HEK293 (cell line): ENCODE measurements at regions not wholly inside any gene's neighbourhood (a gene's known extent, or its start where the extent isn't known, plus 50 kb on each side); places are given as distances from the start of the nearest gene placed in this dataset.

Source experiments
- CTCF ChIP-seq: fragments of 450-650 bp; formaldehyde crosslinking; IDR thresholded peaks from 2 replicates; pipeline ENCODE4 v1.5.1; 2016; ENCODE audit warnings: missing biosample characterization, missing genetic modification characterization
- ZNF561 ChIP-seq: fragments of 450-650 bp; IDR thresholded peaks from 2 replicates; pipeline ENCODE4 v1.5.1; 2018; ENCODE audit warnings: missing biosample characterization, missing genetic modification characterization, borderline replicate concordance

- no peak for TF ChIP-seq CTCF (tag by site-specific recombination)
- TF ChIP-seq ZNF561 (tag by site-specific recombination) = no peak
These were observed 487.5 kb upstream of the KCNMB2 start for GRCh38 chr3:178048768-178049167.
